ENCODE measurements at regions not wholly inside any gene's neighbourhood (a gene's known extent, or its start where the extent isn't known, plus 50 kb on each side); places are given as distances from the start of the nearest gene placed in this dataset.
"Not testable (repeated sequence)": the region's sequence is repeated elsewhere in the genome, so short reads cannot be mapped to it uniquely, and the experiment has no call there.

DNA sequence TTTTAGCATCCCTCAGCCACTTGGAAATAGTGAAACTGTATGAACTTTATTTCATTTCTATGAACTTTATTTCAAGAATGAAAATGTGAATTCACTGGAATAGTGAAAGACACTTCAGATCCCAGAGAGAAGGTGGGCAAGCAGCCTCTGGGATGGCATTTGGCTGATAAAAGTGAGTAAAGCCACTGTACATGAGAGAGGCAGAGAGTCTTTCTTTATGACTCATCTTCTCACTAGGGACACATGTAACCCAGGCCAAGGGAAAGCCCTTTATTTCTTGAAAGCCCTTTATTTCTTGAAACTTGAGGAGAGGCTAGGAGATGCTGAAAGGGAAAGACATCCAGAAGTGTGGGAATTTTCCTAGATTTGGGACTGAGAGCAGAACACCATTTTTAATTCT, 148.9 kb upstream of the SMIM30 start:
- no peak overlapping the region for H3K4me3 ChIP-seq (ENCODE audit: insufficient read depth, low read depth, low read length, poor library complexity, severe bottlenecking)

DNA sequence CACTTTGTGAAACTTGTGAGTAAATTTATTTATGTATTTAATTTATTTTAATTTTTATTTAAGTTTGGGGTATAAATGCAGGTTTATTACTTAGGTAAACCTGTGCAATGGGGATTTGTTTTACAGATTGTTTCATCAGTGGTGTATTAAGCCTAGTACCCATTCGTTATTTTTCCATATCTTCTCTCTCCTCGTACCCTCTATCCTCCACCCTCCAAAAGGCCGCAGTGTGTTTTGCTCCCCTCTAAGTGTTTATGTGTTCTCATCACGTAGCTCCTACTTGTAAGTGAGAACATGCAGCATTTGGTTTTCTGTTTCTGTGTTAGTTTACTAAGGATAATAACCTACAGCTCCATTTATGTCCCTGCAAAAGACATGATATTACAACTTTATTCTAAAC, 145.4 kb upstream of the SMIM30 start:
- no peaks in the 10 kb centered on the region for H3K9me3 ChIP-seq (ENCODE audit: control insufficient read depth, low read length)
- H3K4me3 ChIP-seq (ENCODE audit: insufficient read depth, low read depth, low read length, poor library complexity, severe bottlenecking) = no peak overlapping the region
- no peaks in the 10 kb centered on the region for H3K4me1 ChIP-seq (ENCODE audit: control insufficient read depth, insufficient read depth, low read length, poor library complexity, severe bottlenecking)
- no peak for DNase-seq
- no peak overlapping the region for H3K27ac ChIP-seq (ENCODE audit: insufficient read depth, low read length, poor library complexity, severe bottlenecking)
- no peaks in the 10 kb centered on the region for H3K27me3 ChIP-seq (replicated peaks; ENCODE audit: control insufficient read depth, insufficient read depth, low read length, poor library complexity, severe bottlenecking)
- H3K36me3 ChIP-seq (ENCODE audit: control insufficient read depth, insufficient read depth, low read length) = no peaks in the 10 kb centered on the region

More for the DNA sequence above, 148.9 kb upstream of the SMIM30 start:
- no peaks in the 10 kb centered on the region for H3K36me3 ChIP-seq (ENCODE audit: control insufficient read depth, insufficient read depth, low read length)
- no peak for DNase-seq
- H3K9me3 ChIP-seq (ENCODE audit: control insufficient read depth, low read length) = no peaks in the 10 kb centered on the region
- H3K27me3 ChIP-seq (replicated peaks; ENCODE audit: control insufficient read depth, insufficient read depth, low read length, poor library complexity, severe bottlenecking) = no peaks in the 10 kb centered on the region
- no peak overlapping the region for H3K27ac ChIP-seq (ENCODE audit: insufficient read depth, low read length, poor library complexity, severe bottlenecking)
- no peaks in the 10 kb centered on the region for H3K4me1 ChIP-seq (ENCODE audit: control insufficient read depth, insufficient read depth, low read length, poor library complexity, severe bottlenecking)

DNA sequence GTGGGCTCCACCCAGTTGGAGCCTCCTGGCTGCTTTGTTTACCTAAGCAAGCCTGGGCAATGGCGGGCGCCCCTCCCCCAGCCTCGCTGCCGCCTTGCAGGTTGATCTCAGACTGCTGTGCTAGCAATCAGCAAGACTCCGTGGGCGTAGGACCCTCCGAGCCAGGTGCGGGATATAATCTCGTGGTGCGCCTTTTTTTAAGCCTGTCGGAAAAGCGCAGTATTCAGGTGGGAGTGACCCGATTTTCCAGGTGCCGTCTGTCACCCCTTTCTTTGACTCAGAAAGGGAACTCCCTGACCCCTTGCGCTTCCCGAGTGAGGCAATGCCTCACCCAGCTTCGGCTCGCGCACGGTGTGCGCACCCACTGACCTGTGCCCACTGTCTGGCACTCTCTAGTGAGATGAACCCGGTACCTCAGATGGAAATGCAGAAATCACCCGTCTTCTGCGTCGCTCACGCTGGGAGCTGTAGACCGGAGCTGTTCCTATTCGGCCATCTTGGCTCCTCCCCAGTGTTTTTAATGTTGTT, 144.9 kb upstream of the SMIM30 start:
- not testable (repeated sequence) for H3K27ac ChIP-seq (ENCODE audit: insufficient read depth, low read length, poor library complexity, severe bottlenecking); H3K9me3 ChIP-seq (ENCODE audit: control insufficient read depth, low read length); H3K4me1 ChIP-seq (ENCODE audit: control insufficient read depth, insufficient read depth, low read length, poor library complexity, severe bottlenecking); H3K27me3 ChIP-seq (replicated peaks; ENCODE audit: control insufficient read depth, insufficient read depth, low read length, poor library complexity, severe bottlenecking); H3K4me3 ChIP-seq (ENCODE audit: insufficient read depth, low read depth, low read length, poor library complexity, severe bottlenecking); H3K36me3 ChIP-seq (ENCODE audit: control insufficient read depth, insufficient read depth, low read length); DNase-seq

DNA sequence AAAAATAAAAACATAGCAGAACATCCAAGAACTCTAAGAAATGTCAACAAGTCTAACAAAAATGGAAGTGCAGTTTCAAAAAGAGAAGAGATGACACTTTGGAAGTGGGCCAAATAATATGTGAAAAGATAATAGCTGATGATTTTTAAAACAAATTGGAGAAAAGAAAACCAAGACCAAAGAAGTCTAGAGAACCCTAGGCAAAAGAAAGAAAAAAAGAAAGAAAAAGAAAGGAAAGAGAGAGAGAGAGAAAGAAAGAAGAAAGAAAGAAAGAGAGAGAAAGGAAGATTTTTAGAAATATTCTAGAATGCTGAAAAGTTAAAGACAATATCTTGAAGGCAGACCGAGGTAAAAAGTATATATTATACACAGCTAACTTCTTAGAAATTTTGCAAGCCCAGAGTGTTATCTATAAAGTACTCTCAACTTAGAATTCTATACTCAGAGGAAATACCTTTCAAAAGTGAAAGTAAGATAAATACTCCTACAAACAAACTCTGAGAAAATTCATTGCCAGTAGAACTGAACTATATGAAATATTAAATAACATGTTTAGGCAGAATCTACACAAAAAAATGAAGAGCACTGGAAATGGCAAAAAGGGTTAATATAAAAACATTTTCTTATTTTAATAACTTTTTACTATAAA, 138.7 kb upstream of the SMIM30 start:
- H3K4me3 ChIP-seq (ENCODE audit: insufficient read depth, low read depth, low read length, poor library complexity, severe bottlenecking) = no peak overlapping the region
- no peak for DNase-seq
- no peaks in the 10 kb centered on the region for H3K4me1 ChIP-seq (ENCODE audit: control insufficient read depth, insufficient read depth, low read length, poor library complexity, severe bottlenecking)
- no peaks in the 10 kb centered on the region for H3K27me3 ChIP-seq (replicated peaks; ENCODE audit: control insufficient read depth, insufficient read depth, low read length, poor library complexity, severe bottlenecking)
- H3K9me3 ChIP-seq (ENCODE audit: control insufficient read depth, low read length) = no peaks in the 10 kb centered on the region
- no peaks in the 10 kb centered on the region for H3K36me3 ChIP-seq (ENCODE audit: control insufficient read depth, insufficient read depth, low read length)
- no peak overlapping the region for H3K27ac ChIP-seq (ENCODE audit: insufficient read depth, low read length, poor library complexity, severe bottlenecking)

DNA sequence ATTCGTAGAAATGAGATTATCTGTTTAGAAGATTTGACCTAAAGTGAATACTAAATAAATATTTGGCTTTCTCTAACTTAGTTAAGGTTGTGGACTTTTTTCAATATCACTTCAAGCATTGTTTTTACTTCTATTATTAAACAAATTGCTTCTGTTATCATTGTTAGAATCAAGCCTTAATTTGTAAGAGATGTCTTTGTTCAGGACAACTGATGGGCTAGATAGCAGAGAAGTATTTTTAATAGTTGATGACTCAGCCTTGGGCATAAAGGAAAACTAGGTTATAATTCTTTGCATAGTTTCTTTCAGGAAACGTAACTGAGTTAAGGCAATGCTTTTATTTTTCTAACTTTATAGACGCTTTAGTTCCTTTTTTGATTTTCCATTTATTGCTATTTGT, 128.8 kb upstream of the SMIM30 start:
- H3K27me3 ChIP-seq (replicated peaks; ENCODE audit: control insufficient read depth, insufficient read depth, low read length, poor library complexity, severe bottlenecking) = no peaks in the 10 kb centered on the region
- no peak overlapping the region for H3K27ac ChIP-seq (ENCODE audit: insufficient read depth, low read length, poor library complexity, severe bottlenecking)
- no peaks in the 10 kb centered on the region for H3K9me3 ChIP-seq (ENCODE audit: control insufficient read depth, low read length)
- no peak overlapping the region for H3K4me3 ChIP-seq (ENCODE audit: insufficient read depth, low read depth, low read length, poor library complexity, severe bottlenecking)
- H3K4me1 ChIP-seq (ENCODE audit: control insufficient read depth, insufficient read depth, low read length, poor library complexity, severe bottlenecking) = no peaks in the 10 kb centered on the region
- H3K36me3 ChIP-seq (ENCODE audit: control insufficient read depth, insufficient read depth, low read length) = no peaks in the 10 kb centered on the region
- no peak for DNase-seq

GRCh38 chr7:113246738-113247137, 128.4 kb upstream of the SMIM30 start:
- Histone ChIP-seq H3K27me3 (replicated peaks; ENCODE audit: control insufficient read depth, insufficient read depth, low read length, poor library complexity, severe bottlenecking) (no peaks in the 10 kb centered on the region), H3K36me3 (ENCODE audit: control insufficient read depth, insufficient read depth, low read length) (no peaks in the 10 kb centered on the region), H3K4me1 (ENCODE audit: control insufficient read depth, insufficient read depth, low read length, poor library complexity, severe bottlenecking) (no peaks in the 10 kb centered on the region), H3K4me3 (ENCODE audit: insufficient read depth, low read depth, low read length, poor library complexity, severe bottlenecking) (no peak overlapping the region), H3K9me3 (ENCODE audit: control insufficient read depth, low read length) (no peaks in the 10 kb centered on the region), H3K27ac (ENCODE audit: insufficient read depth, low read length, poor library complexity, severe bottlenecking) (no peak overlapping the region)
- DNase-seq = no peak

DNA sequence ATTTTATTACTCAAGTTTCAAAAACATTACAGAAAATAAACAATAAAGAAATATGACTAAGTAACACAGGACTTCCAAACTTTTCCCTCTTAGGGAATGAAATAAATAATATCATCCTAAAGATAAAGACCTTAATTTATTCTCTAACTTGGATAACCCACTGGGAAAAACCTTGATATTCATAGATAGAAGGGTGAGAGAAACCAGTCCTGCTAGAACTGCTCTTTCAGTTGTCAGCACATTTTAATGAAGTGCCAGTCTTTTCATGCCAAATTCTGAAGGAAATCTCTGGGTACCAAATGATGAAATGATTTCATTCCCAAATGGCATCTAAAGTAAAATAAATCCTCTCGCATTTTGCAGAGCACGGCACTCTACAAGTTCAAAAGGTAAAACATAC, 114.5 kb upstream of the SMIM30 start:
- no peak overlapping the region for H3K27ac ChIP-seq (ENCODE audit: insufficient read depth, low read length, poor library complexity, severe bottlenecking)
- H3K27me3 ChIP-seq (replicated peaks; ENCODE audit: control insufficient read depth, insufficient read depth, low read length, poor library complexity, severe bottlenecking) = no peaks in the 10 kb centered on the region
- H3K36me3 ChIP-seq (ENCODE audit: control insufficient read depth, insufficient read depth, low read length) = no peaks in the 10 kb centered on the region
- no peaks in the 10 kb centered on the region for H3K9me3 ChIP-seq (ENCODE audit: control insufficient read depth, low read length)
- no peak overlapping the region for H3K4me3 ChIP-seq (ENCODE audit: insufficient read depth, low read depth, low read length, poor library complexity, severe bottlenecking)
- no peak for DNase-seq
- H3K4me1 ChIP-seq (ENCODE audit: control insufficient read depth, insufficient read depth, low read length, poor library complexity, severe bottlenecking) = no peaks in the 10 kb centered on the region

DNA sequence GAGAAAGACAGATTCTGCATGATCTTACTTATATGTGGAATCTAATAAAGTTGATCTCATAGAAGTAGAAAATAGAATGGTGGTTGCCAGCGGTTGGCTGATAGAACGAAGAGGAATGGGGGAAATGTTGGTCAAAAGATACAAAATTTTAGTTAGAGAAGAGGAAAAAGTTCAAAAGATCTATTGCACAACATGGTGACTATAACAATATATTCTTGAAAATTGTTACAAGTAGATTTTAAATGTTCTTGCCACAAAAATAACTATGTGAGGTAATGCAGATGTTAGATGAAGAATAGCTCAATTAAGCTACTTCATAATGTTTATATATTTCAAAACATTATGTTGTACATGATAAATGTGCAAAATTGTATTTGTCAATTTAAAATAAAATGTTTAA, 112.3 kb upstream of the SMIM30 start:
- H3K9me3 ChIP-seq (ENCODE audit: control insufficient read depth, low read length) = no peaks in the 10 kb centered on the region
- H3K36me3 ChIP-seq (ENCODE audit: control insufficient read depth, insufficient read depth, low read length) = no peaks in the 10 kb centered on the region
- H3K4me1 ChIP-seq (ENCODE audit: control insufficient read depth, insufficient read depth, low read length, poor library complexity, severe bottlenecking) = no peaks in the 10 kb centered on the region
- no peaks in the 10 kb centered on the region for H3K27me3 ChIP-seq (replicated peaks; ENCODE audit: control insufficient read depth, insufficient read depth, low read length, poor library complexity, severe bottlenecking)
- H3K27ac ChIP-seq (ENCODE audit: insufficient read depth, low read length, poor library complexity, severe bottlenecking) = no peak overlapping the region
- H3K4me3 ChIP-seq (ENCODE audit: insufficient read depth, low read depth, low read length, poor library complexity, severe bottlenecking) = no peak overlapping the region
- DNase-seq = no peak

GRCh38 chr7:113217314-113217713, 99.0 kb upstream of the SMIM30 start:
- Histone ChIP-seq H3K36me3 (ENCODE audit: control insufficient read depth, insufficient read depth, low read length) (no peaks in the 10 kb centered on the region), H3K9me3 (ENCODE audit: control insufficient read depth, low read length) (no peaks in the 10 kb centered on the region), H3K4me3 (ENCODE audit: insufficient read depth, low read depth, low read length, poor library complexity, severe bottlenecking) (no peak overlapping the region), H3K27ac (ENCODE audit: insufficient read depth, low read length, poor library complexity, severe bottlenecking) (no peak overlapping the region), H3K4me1 (ENCODE audit: control insufficient read depth, insufficient read depth, low read length, poor library complexity, severe bottlenecking) (no peaks in the 10 kb centered on the region), H3K27me3 (replicated peaks; ENCODE audit: control insufficient read depth, insufficient read depth, low read length, poor library complexity, severe bottlenecking) (no peaks in the 10 kb centered on the region)
- no peak for DNase-seq

DNA sequence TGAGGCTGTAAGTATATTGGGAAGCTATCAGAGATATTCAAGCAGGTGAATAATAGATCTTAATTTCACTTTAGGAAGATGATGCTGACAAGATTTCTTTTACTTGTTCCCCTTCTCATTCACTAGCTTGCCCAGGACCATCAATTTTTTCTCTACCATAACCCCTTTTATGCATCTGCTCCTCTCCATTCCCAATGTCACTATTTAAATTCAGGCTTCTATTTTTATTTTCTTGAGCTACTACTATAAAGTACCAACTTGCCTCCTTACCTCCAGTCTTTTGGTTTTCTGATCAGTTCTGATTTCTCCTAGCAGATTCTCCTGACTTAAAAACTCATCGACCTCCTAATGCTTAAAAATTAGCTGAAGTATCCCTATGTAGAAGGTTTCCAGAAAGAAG, 97.7 kb upstream of the SMIM30 start:
- H3K36me3 ChIP-seq (ENCODE audit: control insufficient read depth, insufficient read depth, low read length) = no peaks in the 10 kb centered on the region
- no peak overlapping the region for H3K4me3 ChIP-seq (ENCODE audit: insufficient read depth, low read depth, low read length, poor library complexity, severe bottlenecking)
- no peak overlapping the region for H3K27ac ChIP-seq (ENCODE audit: insufficient read depth, low read length, poor library complexity, severe bottlenecking)
- H3K9me3 ChIP-seq (ENCODE audit: control insufficient read depth, low read length) = no peaks in the 10 kb centered on the region
- DNase-seq = no peak
- no peaks in the 10 kb centered on the region for H3K27me3 ChIP-seq (replicated peaks; ENCODE audit: control insufficient read depth, insufficient read depth, low read length, poor library complexity, severe bottlenecking)
- H3K4me1 ChIP-seq (ENCODE audit: control insufficient read depth, insufficient read depth, low read length, poor library complexity, severe bottlenecking) = no peaks in the 10 kb centered on the region

Measured in effector memory CD4-positive, alpha-beta T cell (primary cell).